Panc1 (cell line): ENCODE measurements at regions not wholly inside any gene's neighbourhood (a gene's known extent, or its start where the extent isn't known, plus 50 kb on each side); places are given as distances from the start of the nearest gene placed in this dataset.
A peak's percentile ranks its signal among the peaks of the same experiment; 100 is the strongest.
"Not testable (repeated sequence)": the region's sequence is repeated elsewhere in the genome, so short reads cannot be mapped to it uniquely, and the experiment has no call there.

Source experiments
- ATAC-seq: fragments of 200-7000 bp; cut with Tn5 transposase; 2 replicates; pipeline ENCODE4 v1.9.1; 2020; ENCODE audit warnings: mild to moderate bottlenecking, moderate library complexity
- BruUV-seq: library from RNA; stranded (reverse); fragments of 400-500 nt; replicated peaks from 2 replicates; lab custom pipeline; 2021; lab: Mats Ljungman, UMichigan
- CTCF ChIA-PET: fragments of 300-600 bp; sonication (Branson Sonifier 250); formaldehyde crosslinking; loops from one replicate; lab custom pipeline; 2022; ENCODE audit warnings: antibody characterized with exemption; lab: Charles Lee
- POLR2A ChIA-PET: fragments of 300-600 bp; sonication (Branson Sonifier 250); formaldehyde crosslinking; loops from one replicate; lab custom pipeline; 2022; ENCODE audit warnings: antibody characterized with exemption; lab: Charles Lee
- DNase-seq: peaks from one replicate; pipeline ENCODE4 v3.0.0-alpha.2; 2010; ENCODE audit warnings: low read depth, low spot score
- H3K27ac ChIP-seq: 2 replicates; pipeline ENCODE4 v1.5.1; 2011; ENCODE audit warnings: mild to moderate bottlenecking, low read length, inconsistent platforms
- H3K27me3 ChIP-seq: fragments of 200-500 bp; sonication (Bioruptor generic); 2 replicates; pipeline ENCODE4 v1.6.0; 2014; ENCODE audit warnings: low read length, inconsistent platforms; ENCODE audit not compliant: control insufficient read depth, insufficient read depth
- H3K36me3 ChIP-seq: fragments of 200-500 bp; sonication (Bioruptor generic); 2 replicates; pipeline ENCODE4 v1.5.1; 2014; ENCODE audit warnings: inconsistent platforms, mild to moderate bottlenecking, low read length, moderate library complexity; ENCODE audit not compliant: control insufficient read depth, insufficient read depth
- H3K4me1 ChIP-seq: 2 replicates; pipeline ENCODE4 v1.5.1; 2011; ENCODE audit warnings: inconsistent platforms, mild to moderate bottlenecking, low read length, moderate library complexity; ENCODE audit not compliant: control insufficient read depth, insufficient read depth
- H3K4me3 ChIP-seq, 2 experiments: 2 replicates each; pipeline ENCODE4 v1.5.1; 2011 to 2012; ENCODE audit warnings: low read depth in 2 of 2, low read length in 2 of 2, mild to moderate bottlenecking in 2 of 2, inconsistent platforms in 1 of 2, moderate library complexity in 1 of 2
- H3K9me3 ChIP-seq: fragments of 200-500 bp; sonication (Bioruptor generic); 2 replicates; pipeline ENCODE4 v1.5.1; 2014; ENCODE audit warnings: low read depth, mild to moderate bottlenecking, inconsistent platforms, low read length, moderate library complexity; ENCODE audit not compliant: control insufficient read depth, insufficient read depth
- in situ Hi-C: cut with HindIII; loops from 2 replicates; pipeline ENCODE4 v1.10.0; 2016; ENCODE audit warnings: low sequenced_read_pairs, low pct_unique_long_range_greater_than_20kb
- intact Hi-C: fragments of 100-400 bp; cut with micrococcal nuclease; formaldehyde crosslinking; loops from one replicate; pipeline ENCODE4 v1.10.0; 2022; ENCODE audit not compliant: unreplicated experiment

DNA sequence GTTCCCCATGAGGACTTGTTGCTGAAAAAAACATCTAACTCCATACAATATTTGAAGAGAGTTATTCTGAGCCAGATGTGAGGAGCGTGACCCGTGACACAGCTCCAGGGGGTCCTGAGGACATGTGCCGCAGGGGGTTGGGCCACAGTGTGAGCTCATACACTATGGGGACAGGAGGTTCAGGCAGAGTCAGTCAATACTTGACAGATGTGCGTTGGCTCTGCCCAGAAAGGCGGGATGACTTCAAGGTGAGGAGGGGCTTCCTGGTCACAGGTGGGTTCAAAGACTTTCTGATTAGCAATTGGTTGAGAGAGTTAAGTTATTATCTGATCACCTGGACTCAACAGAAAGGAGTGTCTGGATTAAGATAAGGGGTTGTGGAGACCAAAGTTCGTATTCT lies 147.1 kb upstream of the ZNF469 start:
- H3K4me1 ChIP-seq, result peaks cover 27% of the 10 kb centered on the region
- H3K27me3 ChIP-seq, DNase-seq, ATAC-seq, in situ Hi-C loops, intact Hi-C loops, BruUV-seq, POLR2A ChIA-PET, H3K4me3 ChIP-seq, H3K36me3 ChIP-seq, CTCF ChIA-PET, H3K9me3 ChIP-seq: not testable (repeated sequence)
- H3K27ac ChIP-seq, result peak overlapping the region; percentile 87

DNA sequence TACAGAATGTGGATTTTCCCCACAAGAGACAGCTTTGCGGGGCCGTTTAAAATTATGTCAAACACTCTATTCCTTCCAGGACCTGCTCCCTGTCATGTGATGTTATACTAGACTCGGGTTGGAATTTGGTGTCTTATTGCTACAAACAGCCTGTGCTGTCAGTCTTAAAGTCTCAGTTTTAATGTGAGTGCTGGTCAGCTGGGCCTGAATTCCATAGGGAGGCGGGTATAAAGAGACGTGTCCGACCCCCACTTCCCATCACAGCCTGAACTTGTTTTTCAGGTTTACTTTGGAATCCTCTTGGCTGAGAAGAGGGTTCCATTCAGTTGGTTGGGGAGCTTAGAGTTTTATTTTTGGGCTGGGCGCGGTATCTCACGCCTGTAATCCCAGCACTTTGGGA lies 146.5 kb upstream of the ZNF469 start:
- H3K9me3 ChIP-seq, BruUV-seq, ATAC-seq, H3K27me3 ChIP-seq, POLR2A ChIA-PET, CTCF ChIA-PET, in situ Hi-C loops, DNase-seq, H3K4me3 ChIP-seq, intact Hi-C loops, H3K36me3 ChIP-seq: not testable (repeated sequence)
- peaks cover 27% of the 10 kb centered on the region for H3K4me1 ChIP-seq
- H3K27ac ChIP-seq, result peak overlapping the region; percentile 87; the same call in 1 of the 2 replicates

DNA sequence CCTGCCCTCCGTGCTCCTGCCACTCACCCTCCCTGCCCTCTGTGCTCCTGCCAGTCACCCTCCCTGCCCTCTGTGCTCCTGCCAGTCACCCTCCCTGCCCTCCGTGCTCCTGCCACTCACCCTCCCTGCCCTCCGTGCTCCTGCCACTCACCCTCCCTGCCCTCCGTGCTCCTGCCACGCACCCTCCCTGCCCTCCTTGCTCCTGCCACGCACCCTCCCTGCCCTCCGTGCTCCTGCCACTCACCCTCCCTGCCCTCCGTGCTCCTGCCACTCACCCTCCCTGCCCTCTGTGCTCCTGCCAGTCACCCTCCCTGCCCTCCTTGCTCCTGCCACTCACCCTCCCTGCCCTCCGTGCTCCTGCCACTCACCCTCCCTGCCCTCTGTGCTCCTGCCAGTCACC lies 145.4 kb upstream of the ZNF469 start:
- POLR2A ChIA-PET, H3K27me3 ChIP-seq, H3K9me3 ChIP-seq, H3K27ac ChIP-seq, in situ Hi-C loops, H3K4me3 ChIP-seq, DNase-seq, BruUV-seq, ATAC-seq, intact Hi-C loops, CTCF ChIA-PET, H3K36me3 ChIP-seq: not testable (repeated sequence)
- H3K4me1 ChIP-seq, result peaks cover 31% of the 10 kb centered on the region

DNA sequence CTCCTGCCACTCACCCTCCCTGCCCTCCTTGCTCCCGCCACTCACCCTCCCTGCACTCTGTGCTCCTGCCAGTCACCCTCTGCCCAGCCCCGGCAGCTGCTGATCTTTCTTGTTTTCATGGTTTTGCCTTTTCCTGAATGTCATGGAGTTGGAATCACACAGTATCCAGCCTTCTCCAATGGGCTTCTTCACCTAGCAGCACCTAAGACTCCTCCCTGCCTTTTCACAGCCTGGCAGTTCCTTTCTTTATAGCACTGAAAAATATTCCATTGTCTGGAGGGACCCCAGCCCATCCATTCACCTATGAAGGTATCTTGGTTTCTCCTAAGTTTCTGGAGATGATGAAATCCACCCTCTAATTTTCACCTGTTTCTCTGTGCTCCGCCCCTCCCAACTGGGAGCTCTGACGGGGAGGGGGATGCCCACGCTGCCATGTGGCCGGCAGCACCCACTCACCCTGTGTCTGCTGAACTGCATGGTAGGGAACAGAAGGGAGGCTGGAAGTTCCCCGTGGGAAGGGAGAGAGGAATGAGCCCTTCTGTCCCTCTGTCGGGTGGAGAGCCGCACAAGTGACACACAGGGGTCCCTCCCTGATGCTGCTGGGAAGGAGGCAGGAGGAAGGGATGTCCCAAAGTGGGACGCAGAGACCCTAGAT lies 144.9 kb upstream of the ZNF469 start:
- in situ Hi-C loops, H3K36me3 ChIP-seq, H3K27me3 ChIP-seq, H3K4me3 ChIP-seq, intact Hi-C loops, DNase-seq, BruUV-seq, H3K9me3 ChIP-seq, CTCF ChIA-PET, ATAC-seq, POLR2A ChIA-PET: not testable (repeated sequence)
- H3K27ac ChIP-seq, result peak overlapping the region; percentile 77
- peaks cover 34% of the 10 kb centered on the region for H3K4me1 ChIP-seq

DNA sequence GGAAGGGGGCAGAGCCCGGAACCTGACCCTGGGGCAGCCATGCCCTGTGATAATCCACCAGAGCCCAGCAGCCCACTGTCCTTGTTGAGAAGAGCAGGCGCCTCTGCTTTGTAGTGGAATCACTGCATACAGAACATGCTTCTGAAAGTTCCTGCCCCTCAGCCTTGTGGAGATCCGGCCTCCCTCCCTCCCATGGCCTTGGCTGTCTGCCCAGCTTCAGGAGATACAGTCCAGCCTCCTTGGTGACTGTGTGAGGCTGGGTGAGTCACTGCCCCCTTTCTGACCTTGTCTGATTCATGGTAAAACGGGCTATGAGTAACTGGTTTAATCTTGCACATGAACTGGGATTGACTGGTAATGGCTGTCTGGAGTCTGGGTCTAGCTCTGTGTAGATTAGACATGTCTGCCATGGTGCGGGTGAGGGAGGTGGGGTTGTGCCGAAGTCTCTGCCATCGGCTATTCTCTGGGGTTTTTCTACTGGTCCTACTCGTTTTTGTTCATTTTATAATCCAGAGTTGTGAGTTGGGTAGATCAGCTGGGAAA lies 144.0 kb upstream of the ZNF469 start:
- H3K27me3 ChIP-seq, H3K4me3 ChIP-seq, in situ Hi-C loops, BruUV-seq, H3K9me3 ChIP-seq, CTCF ChIA-PET, H3K36me3 ChIP-seq, intact Hi-C loops: not testable (repeated sequence)
- ATAC-seq, result peak; percentile 78
- peak; percentile 72 for DNase-seq
- POLR2A ChIA-PET, result interaction anchor here (0.6 kb wide), 1 partner anchor 382 kb away, joined by 5 read pairs; no protein-coding TSS in a partner anchor
- peak overlapping the region; percentile 77 for H3K27ac ChIP-seq
- peaks cover 34% of the 10 kb centered on the region for H3K4me1 ChIP-seq

DNA sequence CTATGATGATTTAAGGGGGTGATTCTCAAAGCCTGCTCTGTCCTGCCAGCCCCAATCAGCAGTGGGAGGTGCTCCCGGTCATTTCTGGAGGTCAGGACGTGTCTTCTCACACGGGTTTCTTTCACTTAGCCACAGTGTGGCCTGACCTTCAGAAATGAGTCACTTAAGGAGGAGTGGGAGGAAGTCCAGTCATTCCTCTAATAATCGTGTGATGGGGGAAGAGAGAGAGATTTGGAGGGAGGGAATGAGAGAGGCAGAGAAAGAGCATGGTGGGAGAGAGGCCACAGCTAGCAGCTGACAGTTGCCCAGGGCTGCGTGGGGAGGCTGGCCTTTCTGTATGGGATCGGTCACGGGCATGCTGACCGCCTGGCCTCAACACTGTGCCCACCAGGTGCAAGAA lies 142.6 kb upstream of the ZNF469 start:
- DNase-seq, H3K36me3 ChIP-seq, BruUV-seq, H3K27me3 ChIP-seq, H3K9me3 ChIP-seq, POLR2A ChIA-PET, H3K4me3 ChIP-seq, in situ Hi-C loops, CTCF ChIA-PET, intact Hi-C loops: not testable (repeated sequence)
- peak; percentile 15; the same call in 1 of the 2 replicates for ATAC-seq
- H3K27ac ChIP-seq, result 0 out of 2 replicates have a peak overlapping the region, but pooled peaks have one; percentile 54
- H3K4me1 ChIP-seq, result peaks cover 29% of the 10 kb centered on the region

DNA sequence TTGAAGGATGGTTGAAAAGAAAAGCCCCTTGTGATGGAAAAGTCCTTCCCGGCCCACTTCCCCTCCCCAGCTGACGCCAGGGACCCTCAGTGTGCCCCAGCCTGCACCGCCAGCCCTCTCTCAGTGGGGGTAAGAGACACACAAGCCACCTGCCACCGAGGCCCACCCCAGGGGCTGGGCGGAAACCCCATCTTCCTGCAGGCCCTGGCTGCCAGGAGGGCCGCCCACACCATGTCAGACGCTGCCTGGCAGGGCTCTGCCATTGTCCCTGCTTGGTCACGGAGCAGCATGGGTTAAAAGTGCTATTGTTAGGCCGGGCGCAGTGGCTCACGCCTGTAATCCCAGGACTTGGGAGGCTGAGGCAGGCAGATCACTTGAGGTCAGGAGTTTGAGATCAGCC lies 142.0 kb upstream of the ZNF469 start:
- H3K4me1 ChIP-seq, result peaks cover 28% of the 10 kb centered on the region
- H3K36me3 ChIP-seq, intact Hi-C loops, DNase-seq, H3K4me3 ChIP-seq, H3K9me3 ChIP-seq, ATAC-seq, POLR2A ChIA-PET, H3K27me3 ChIP-seq, in situ Hi-C loops, CTCF ChIA-PET, BruUV-seq: not testable (repeated sequence)
- 0 out of 2 replicates have a peak overlapping the region, but pooled peaks have one; percentile 7 for H3K27ac ChIP-seq
